ENCODE measurements at regions not wholly inside any gene's neighbourhood (a gene's known extent, or its start where the extent isn't known, plus 50 kb on each side); places are given as distances from the start of the nearest gene placed in this dataset.

DNA sequence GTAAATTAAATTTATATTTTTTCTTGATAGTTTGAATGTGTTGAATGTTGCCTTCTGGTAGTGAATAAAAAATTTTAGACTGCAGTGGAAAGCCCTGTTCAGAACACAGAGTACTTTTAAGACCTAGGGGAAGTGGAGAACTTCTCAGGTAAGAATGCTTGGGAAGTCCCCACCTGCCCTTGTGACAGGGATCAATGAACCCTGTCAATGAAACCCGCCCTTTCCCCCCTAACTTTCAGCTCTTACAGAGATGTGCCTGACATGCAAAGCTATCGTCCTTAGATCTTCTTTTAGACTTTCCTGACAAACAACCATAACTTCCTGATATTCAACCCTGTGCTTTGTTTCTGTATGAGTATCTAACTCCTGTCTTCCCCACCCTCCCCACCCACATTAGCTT lies 562.7 kb downstream of the TLE4 start:
- H3K4me3 ChIP-seq (ENCODE audit: low read depth, low read length): no peak overlapping the region
- no peak for DNase-seq (ENCODE audit: low read depth)
- TF ChIP-seq, protein P1, sequence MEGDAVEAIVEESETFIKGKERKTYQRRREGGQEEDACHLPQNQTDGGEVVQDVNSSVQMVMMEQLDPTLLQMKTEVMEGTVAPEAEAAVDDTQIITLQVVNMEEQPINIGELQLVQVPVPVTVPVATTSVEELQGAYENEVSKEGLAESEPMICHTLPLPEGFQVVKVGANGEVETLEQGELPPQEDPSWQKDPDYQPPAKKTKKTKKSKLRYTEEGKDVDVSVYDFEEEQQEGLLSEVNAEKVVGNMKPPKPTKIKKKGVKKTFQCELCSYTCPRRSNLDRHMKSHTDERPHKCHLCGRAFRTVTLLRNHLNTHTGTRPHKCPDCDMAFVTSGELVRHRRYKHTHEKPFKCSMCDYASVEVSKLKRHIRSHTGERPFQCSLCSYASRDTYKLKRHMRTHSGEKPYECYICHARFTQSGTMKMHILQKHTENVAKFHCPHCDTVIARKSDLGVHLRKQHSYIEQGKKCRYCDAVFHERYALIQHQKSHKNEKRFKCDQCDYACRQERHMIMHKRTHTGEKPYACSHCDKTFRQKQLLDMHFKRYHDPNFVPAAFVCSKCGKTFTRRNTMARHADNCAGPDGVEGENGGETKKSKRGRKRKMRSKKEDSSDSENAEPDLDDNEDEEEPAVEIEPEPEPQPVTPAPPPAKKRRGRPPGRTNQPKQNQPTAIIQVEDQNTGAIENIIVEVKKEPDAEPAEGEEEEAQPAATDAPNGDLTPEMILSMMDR (IDR thresholded peaks at IDR 0.05; ENCODE audit: control insufficient read depth, extremely low read depth, insufficient read depth): no peak

DNA sequence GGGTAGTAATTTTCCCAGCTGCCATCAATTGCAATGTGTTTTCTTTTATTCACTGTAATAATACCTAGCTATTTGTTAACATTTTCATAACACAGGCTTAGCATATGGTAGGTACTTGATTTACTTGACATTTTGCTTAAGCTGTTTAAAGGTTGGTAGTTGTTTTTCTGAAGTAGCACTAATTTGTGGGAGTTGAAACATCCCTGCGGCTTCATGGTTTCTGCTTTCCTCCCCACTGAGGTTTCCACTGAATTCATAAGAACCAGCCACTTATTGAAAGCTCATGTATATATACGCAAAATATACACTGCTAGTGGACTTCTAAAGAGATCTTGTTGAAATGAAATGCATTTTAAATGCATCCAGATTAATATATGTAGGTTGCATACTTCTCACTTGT lies 559.9 kb downstream of the TLE4 start:
- TF ChIP-seq, protein P1 (IDR thresholded peaks at IDR 0.05; ENCODE audit: control insufficient read depth, extremely low read depth, insufficient read depth): no peak
- no peak overlapping the region for H3K4me3 ChIP-seq (ENCODE audit: low read depth, low read length)
- no peak for DNase-seq (ENCODE audit: low read depth)

DNA sequence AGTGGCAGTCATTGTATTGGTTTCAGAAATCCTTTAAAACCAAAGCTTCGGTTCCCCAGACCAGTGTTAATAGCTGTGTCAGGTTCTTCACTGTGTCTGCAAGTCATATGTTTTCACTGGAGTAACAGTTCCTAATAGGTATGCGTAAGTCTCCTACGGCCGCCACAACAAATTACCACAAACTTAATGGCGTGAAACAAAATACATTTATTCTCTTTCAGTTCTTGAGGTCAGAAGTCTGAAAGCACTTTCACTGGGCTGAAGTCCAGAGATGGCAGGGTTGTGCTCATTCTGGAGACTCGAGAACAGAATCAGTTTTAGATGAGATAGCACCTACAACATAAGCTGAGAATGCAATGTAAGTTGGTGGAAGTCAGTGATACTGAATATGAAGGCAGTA lies 556.2 kb downstream of the TLE4 start:
- TF ChIP-seq, protein P1 (IDR thresholded peaks at IDR 0.05; ENCODE audit: control insufficient read depth, extremely low read depth, insufficient read depth): no peak
- H3K4me3 ChIP-seq (ENCODE audit: low read depth, low read length): no peak overlapping the region
- no peak for DNase-seq (ENCODE audit: low read depth)

DNA sequence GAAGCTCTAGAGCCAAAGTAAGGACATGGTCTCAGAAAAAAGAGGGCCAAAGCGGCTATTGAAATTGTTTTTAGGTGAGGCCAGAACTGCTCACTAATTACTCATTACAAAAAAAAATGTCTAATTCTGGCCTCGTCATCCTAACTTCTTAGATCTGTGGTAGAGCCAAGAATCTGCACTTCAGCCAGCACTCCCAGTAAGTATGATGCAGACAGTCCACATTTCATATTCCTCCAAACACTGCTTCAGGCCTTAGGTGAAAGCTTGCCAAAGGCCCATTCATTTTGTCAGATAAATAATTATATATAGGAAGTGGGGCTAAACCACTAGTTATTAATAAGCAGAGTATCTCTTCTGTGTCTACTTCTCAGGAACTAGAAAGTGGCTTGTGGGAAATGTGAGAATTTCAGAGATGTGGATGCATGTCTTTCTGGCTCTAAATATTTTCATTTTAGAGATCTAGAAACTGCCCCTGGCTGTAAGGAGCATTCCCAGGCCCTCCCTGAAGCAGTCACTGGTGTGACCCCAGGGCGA lies 554.0 kb downstream of the TLE4 start:
- TF ChIP-seq, protein P1 (IDR thresholded peaks at IDR 0.05; ENCODE audit: control insufficient read depth, extremely low read depth, insufficient read depth): no peak
- no peak overlapping the region for H3K4me3 ChIP-seq (ENCODE audit: low read depth, low read length)
- DNase-seq (ENCODE audit: low read depth): no peak

DNA sequence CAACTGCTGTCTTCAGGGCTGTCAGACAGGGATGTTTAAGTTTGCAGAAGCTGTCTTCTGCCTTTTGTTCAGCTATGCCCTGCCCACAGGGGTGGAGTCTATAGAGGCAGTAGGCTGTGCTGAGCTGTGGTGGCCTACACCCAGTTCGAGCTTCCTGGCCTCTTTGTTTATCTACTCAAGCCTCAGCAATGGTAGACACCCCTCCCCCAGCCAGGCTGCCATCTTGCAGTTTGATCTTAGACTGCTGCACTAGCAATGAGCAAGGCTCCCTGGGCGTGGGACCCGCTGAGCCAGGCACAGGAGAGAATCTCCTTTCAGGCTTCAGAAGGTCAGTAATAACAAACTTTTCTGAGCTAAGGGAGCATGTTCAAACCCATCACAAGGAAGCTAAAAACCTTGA lies 545.3 kb downstream of the TLE4 start:
- DNase-seq (ENCODE audit: low read depth): no peak
- TF ChIP-seq, protein P1 (IDR thresholded peaks at IDR 0.05; ENCODE audit: control insufficient read depth, extremely low read depth, insufficient read depth): no peak
- H3K4me3 ChIP-seq (ENCODE audit: low read depth, low read length): no peak overlapping the region

DNA sequence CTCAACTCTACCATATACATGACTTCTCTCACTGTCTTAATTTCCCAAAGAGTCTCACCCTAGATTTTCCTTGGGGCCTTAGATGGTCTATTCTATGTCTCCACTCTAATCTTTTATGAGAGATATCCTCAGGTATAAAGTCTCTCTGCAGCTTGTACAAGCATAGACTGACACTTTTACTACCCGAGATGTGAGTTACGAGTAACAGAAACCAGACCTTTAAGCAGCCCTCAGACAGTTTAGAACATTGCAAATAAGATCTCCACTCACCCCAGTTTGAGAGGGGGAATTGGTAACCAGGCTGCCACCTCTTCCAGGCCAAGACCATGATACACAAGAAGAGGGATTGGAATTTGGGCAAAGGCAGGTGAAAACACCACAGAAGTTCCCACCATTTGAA lies 542.5 kb downstream of the TLE4 start:
- no peak for DNase-seq (ENCODE audit: low read depth)
- no peak overlapping the region for H3K4me3 ChIP-seq (ENCODE audit: low read depth, low read length)
- TF ChIP-seq, protein P1 (IDR thresholded peaks at IDR 0.05; ENCODE audit: control insufficient read depth, extremely low read depth, insufficient read depth): no peak

DNA sequence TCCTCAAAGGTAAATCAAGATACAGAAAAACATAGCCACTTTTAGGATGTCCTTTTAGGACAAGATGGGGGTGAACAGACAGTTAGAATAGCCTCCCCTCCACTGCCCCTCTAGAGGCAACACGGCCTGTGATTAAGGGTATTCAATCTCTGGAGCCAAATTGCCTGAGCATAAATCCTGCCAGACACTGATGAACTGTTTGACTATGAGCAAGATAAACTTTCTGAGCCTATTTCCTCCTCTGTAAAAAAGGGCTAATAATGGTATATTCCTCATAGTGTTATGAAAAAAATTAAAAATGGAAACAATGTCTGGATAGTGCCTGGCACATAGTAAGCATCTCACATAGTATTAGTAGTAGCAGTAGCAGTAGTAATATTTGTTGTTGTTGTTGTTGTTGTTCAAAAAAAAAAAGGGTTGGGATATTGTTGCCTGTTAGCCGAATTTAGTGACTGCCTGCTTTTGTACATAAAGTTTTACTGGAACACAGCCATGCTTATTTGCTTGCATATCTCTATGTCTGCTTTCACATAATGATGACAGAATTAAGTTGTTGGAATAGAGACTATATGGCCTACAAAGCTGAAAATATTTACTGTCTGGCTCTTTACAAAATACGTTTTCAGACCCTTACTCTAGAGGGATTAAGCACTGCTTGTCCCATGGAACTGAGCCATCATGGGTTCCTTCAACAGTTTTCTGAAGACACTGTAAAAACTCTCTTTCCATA lies 536.3 kb downstream of the TLE4 start:
- TF ChIP-seq, protein P1 (IDR thresholded peaks at IDR 0.05; ENCODE audit: control insufficient read depth, extremely low read depth, insufficient read depth): no peak
- DNase-seq (ENCODE audit: low read depth): no peak
- no peak overlapping the region for H3K4me3 ChIP-seq (ENCODE audit: low read depth, low read length)
